ENCODE measurements at regions not wholly inside any gene's neighbourhood (a gene's known extent, or its start where the extent isn't known, plus 50 kb on each side); places are given as distances from the start of the nearest gene placed in this dataset.

DNA sequence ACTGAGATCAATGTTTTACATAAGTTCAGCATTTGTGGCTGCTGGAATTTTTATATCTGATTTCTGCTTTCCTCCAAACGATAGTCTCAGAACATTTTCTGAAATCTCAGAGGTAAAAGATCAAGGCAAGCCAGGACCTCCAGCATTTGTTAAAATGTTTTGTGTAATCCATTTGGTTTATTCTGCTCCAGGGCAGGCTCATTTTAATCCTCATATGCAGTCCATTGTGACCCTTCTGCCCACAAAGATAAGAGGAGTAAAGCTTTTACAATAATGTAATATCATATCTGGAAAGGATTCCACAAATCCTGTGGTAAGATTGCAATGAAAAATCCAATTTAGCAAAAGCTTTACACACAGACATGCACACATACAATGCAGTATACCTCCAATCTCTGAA, 55.3 kb upstream of the KCNH5 start (continued):
- no peak for TF ChIP-seq HEYL (CRISPR knock-in tag; IDR thresholded peaks at IDR 0.05)
- TF ChIP-seq RFX5 (IDR thresholded peaks at IDR 0.05): no peak
- TF ChIP-seq FOSL2 (IDR thresholded peaks at IDR 0.05): no peak
- TF ChIP-seq FOSL2 (CRISPR knock-in tag; IDR thresholded peaks at IDR 0.05): no peak
- TF ChIP-seq TP53 (CRISPR knock-in tag; IDR thresholded peaks at IDR 0.05): no peak
- TF ChIP-seq ZNF302 (CRISPR knock-in tag; IDR thresholded peaks at IDR 0.05): no peak

DNA sequence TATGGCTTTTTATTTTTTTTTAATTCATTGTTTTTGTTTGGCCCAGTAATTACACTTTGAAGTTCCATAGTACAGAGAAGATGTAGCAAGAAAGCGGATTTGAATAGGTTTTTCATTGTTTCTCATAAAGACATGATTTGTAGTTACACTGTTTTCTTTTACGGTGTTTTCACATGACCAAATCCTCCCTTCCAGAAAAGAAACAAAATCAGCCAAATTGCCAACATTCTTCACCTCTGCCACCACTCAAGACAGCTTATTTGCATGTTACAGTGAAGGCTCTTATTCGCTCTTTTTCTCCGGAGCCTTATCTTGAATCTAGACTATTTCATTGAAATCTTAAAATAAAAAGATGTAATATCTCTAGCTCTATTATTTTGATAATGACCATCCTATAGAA, 50.9 kb upstream of the KCNH5 start:
- TF ChIP-seq, protein P1, sequence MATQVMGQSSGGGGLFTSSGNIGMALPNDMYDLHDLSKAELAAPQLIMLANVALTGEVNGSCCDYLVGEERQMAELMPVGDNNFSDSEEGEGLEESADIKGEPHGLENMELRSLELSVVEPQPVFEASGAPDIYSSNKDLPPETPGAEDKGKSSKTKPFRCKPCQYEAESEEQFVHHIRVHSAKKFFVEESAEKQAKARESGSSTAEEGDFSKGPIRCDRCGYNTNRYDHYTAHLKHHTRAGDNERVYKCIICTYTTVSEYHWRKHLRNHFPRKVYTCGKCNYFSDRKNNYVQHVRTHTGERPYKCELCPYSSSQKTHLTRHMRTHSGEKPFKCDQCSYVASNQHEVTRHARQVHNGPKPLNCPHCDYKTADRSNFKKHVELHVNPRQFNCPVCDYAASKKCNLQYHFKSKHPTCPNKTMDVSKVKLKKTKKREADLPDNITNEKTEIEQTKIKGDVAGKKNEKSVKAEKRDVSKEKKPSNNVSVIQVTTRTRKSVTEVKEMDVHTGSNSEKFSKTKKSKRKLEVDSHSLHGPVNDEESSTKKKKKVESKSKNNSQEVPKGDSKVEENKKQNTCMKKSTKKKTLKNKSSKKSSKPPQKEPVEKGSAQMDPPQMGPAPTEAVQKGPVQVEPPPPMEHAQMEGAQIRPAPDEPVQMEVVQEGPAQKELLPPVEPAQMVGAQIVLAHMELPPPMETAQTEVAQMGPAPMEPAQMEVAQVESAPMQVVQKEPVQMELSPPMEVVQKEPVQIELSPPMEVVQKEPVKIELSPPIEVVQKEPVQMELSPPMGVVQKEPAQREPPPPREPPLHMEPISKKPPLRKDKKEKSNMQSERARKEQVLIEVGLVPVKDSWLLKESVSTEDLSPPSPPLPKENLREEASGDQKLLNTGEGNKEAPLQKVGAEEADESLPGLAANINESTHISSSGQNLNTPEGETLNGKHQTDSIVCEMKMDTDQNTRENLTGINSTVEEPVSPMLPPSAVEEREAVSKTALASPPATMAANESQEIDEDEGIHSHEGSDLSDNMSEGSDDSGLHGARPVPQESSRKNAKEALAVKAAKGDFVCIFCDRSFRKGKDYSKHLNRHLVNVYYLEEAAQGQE (IDR thresholded peaks at IDR 0.05): no peak
- no peak for TF ChIP-seq RNF2 (IDR thresholded peaks at IDR 0.05; ENCODE audit: borderline replicate concordance, low read depth)
- TF ChIP-seq CEBPB (IDR thresholded peaks at IDR 0.05): no peak
- no peak for TF ChIP-seq RCOR1 (IDR thresholded peaks at IDR 0.05; ENCODE audit: low read depth, low read length)
- no peak for TF ChIP-seq CHD2 (IDR thresholded peaks at IDR 0.05; ENCODE audit: low read length, partially characterized antibody)
- TF ChIP-seq MAZ (IDR thresholded peaks at IDR 0.05; ENCODE audit: borderline replicate concordance, low read depth, low read length): no peak
- TF ChIP-seq TFCP2L1 (CRISPR knock-in tag; IDR thresholded peaks at IDR 0.05): no peak
- no peak for TF ChIP-seq BHLHE40 (IDR thresholded peaks at IDR 0.05; ENCODE audit: low read depth, low read length)
- TF ChIP-seq ZC3H11A (IDR thresholded peaks at IDR 0.05): no peak
- TF ChIP-seq, protein P2, sequence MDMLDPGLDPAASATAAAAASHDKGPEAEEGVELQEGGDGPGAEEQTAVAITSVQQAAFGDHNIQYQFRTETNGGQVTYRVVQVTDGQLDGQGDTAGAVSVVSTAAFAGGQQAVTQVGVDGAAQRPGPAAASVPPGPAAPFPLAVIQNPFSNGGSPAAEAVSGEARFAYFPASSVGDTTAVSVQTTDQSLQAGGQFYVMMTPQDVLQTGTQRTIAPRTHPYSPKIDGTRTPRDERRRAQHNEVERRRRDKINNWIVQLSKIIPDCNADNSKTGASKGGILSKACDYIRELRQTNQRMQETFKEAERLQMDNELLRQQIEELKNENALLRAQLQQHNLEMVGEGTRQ (IDR thresholded peaks at IDR 0.05): no peak
- TF ChIP-seq FOXS1 (CRISPR knock-in tag; IDR thresholded peaks at IDR 0.05): no peak
- Histone ChIP-seq H3K4me2 (no peak overlapping the region), H3K27ac (no peak overlapping the region), H3K9me3 (no peaks in the 10 kb centered on the region), H3K4me3 (no peak overlapping the region), H3K4me1 (no peaks in the 10 kb centered on the region)
- 35% methylated on average over 4 of the region's 4 CpGs for WGBS (ENCODE audit: missing lambda C conversion rate)
- ATAC-seq (no peak), FAIRE-seq (no peak), DNase-seq (ENCODE audit: low read depth in 1 of 2, low spot score in 1 of 2) (no peak)
- ChIA-PET CTCF (no interaction called here), POLR2A (no interaction called here)

Small RNA genes lying in the stretch of these regions (small RNA-seq; reads per million reads assigned to genes)
- 0 reads per million in 6 experiments for gene PARP1P2

Data from A549 (cell line).